Uterus (tissue), 3 donors: ENCODE measurements at regions not wholly inside any gene's neighbourhood (a gene's known extent, or its start where the extent isn't known, plus 50 kb on each side); places are given as distances from the start of the nearest gene placed in this dataset.

Source experiments
- DNase-seq, 2 donors: peaks; one replicate each; pipeline ENCODE4 v3.0.0-alpha.2; 2019 to 2020
- H3K27ac ChIP-seq, 2 donors: fragments of 200-600 bp; sonication (generic); 1 replicate in 1 of 2; 2 replicates in 1 of 2; pipeline ENCODE4 v1.5.1; 2016 to 2018
- H3K27me3 ChIP-seq, 2 donors: fragments of 200-600 bp; sonication (generic); one replicate each; pipeline ENCODE4 v1.5.1; 2018 to 2019; ENCODE audit warnings: control low read depth in 1 of 2
- H3K36me3 ChIP-seq, 2 donors: fragments of 200-600 bp; sonication (generic); one replicate each; pipeline ENCODE4 v1.5.1; 2019; ENCODE audit warnings: control low read depth in 1 of 2
- H3K4me1 ChIP-seq, 2 donors: fragments of 200-600 bp; sonication (generic); one replicate each; pipeline ENCODE4 v1.5.1; 2018 to 2019; ENCODE audit warnings: control low read depth in 1 of 2
- H3K4me3 ChIP-seq, 2 donors: fragments of 200-600 bp; sonication (generic); 1 replicate in 1 of 2; 2 replicates in 1 of 2; pipeline ENCODE4 v1.5.1; 2018 to 2019; ENCODE audit warnings: mild to moderate bottlenecking in 1 of 2
- H3K9me3 ChIP-seq, 2 donors: fragments of 200-600 bp; sonication (generic); one replicate each; pipeline ENCODE4 v1.5.1; 2019; ENCODE audit warnings: control low read depth in 1 of 2
- CTCF ChIP-seq, 4 experiments: fragments of 200-600 bp in 2 of 4; fragments of 450-650 bp in 2 of 4; sonication (generic) in 2 of 4; IDR thresholded peaks; one replicate each; pipeline ENCODE4 v1.5.1; 2016 to 2019; ENCODE audit warnings: antibody characterized with exemption in 4 of 4, mild to moderate bottlenecking in 2 of 4, moderate library complexity in 1 of 4
- POLR2A ChIP-seq, 2 donors: fragments of 450-650 bp; IDR thresholded peaks; one replicate each; pipeline ENCODE4 v1.6.1; 2016; ENCODE audit warnings: antibody characterized with exemption in 2 of 2, mild to moderate bottlenecking in 1 of 2, moderate library complexity in 1 of 2
- intact Hi-C: fragments of 100-400 bp; cut with DNase I; formaldehyde crosslinking; loops from one replicate; pipeline ENCODE4 v1.15.1; 2023; ENCODE audit warnings: low total_unique reads
- donor health status: DM: yes; HTN: yes; CAD: no.

GRCh38 chr2:177131858-177132257, 80.7 kb upstream of the HNRNPA3 start:
- Histone ChIP-seq H3K9me3 (no peaks in the 10 kb centered on the region), H3K36me3 (no peaks in the 10 kb centered on the region), H3K27ac (peak overlapping the region in 1 of 2 donors; percentile 43)

GRCh38 chr2:177138823-177139222, 73.8 kb upstream of the HNRNPA3 start:
- Histone ChIP-seq H3K4me3 (no peak overlapping the region), H3K27ac (peak overlapping the region in 1 of 2 donors; percentile 42), H3K4me1 (no peaks in the 10 kb centered on the region), H3K9me3 (no peaks in the 10 kb centered on the region), H3K27me3 (no peaks in the 10 kb centered on the region), H3K36me3 (no peaks in the 10 kb centered on the region)
- no peak for DNase-seq
- no peak for TF ChIP-seq POLR2A (IDR thresholded peaks at IDR 0.05)
- TF ChIP-seq CTCF (IDR thresholded peaks at IDR 0.05) = no peak
- intact Hi-C loops = no loop called here

More at GRCh38 chr2:177131858-177132257, 80.7 kb upstream of the HNRNPA3 start:
- intact Hi-C loops = no loop called here
- Histone ChIP-seq H3K4me1 (no peaks in the 10 kb centered on the region), H3K4me3 (no peak overlapping the region), H3K27me3 (no peaks in the 10 kb centered on the region)
- no peak for TF ChIP-seq POLR2A (IDR thresholded peaks at IDR 0.05)
- TF ChIP-seq CTCF (IDR thresholded peaks at IDR 0.05) = no peak
- no peak for DNase-seq

GRCh38 chr2:177141866-177142265, 70.7 kb upstream of the HNRNPA3 start:
- H3K4me3 ChIP-seq = no peak overlapping the region
- DNase-seq = no peak
- intact Hi-C loops = loop anchor here (10.0 kb wide), 1 partner anchor 327 kb away; no protein-coding TSS in a partner anchor
- TF ChIP-seq POLR2A (IDR thresholded peaks at IDR 0.05) (no peak), CTCF (IDR thresholded peaks at IDR 0.05) (no peak)
- H3K4me1 ChIP-seq = no peaks in the 10 kb centered on the region
- no peaks in the 10 kb centered on the region for H3K36me3 ChIP-seq
- peak overlapping the region in 1 of 2 donors; percentile 88 for H3K27ac ChIP-seq
- H3K27me3 ChIP-seq = no peaks in the 10 kb centered on the region
- no peaks in the 10 kb centered on the region for H3K9me3 ChIP-seq

GRCh38 chr2:177143444-177143843, 69.2 kb upstream of the HNRNPA3 start:
- Histone ChIP-seq H3K27ac (peak overlapping the region; percentile 42 to 88), H3K4me1 (no peaks in the 10 kb centered on the region), H3K9me3 (no peaks in the 10 kb centered on the region), H3K27me3 (no peaks in the 10 kb centered on the region), H3K36me3 (no peaks in the 10 kb centered on the region), H3K4me3 (no peak overlapping the region)
- intact Hi-C loops = loop anchor here (10.0 kb wide), 1 partner anchor 329 kb away; no protein-coding TSS in a partner anchor
- peak; percentile 36 to 80 for DNase-seq
- TF ChIP-seq CTCF (IDR thresholded peaks at IDR 0.05) = no peak
- TF ChIP-seq POLR2A (IDR thresholded peaks at IDR 0.05) = no peak

GRCh38 chr2:177147093-177147694, 65.4 kb upstream of the HNRNPA3 start:
- no peaks in the 10 kb centered on the region for H3K36me3 ChIP-seq
- TF ChIP-seq POLR2A (IDR thresholded peaks at IDR 0.05) (no peak), CTCF (IDR thresholded peaks at IDR 0.05) (peak; percentile 66 to 75 (median 67))
- DNase-seq = peak in 1 of 2 donors; percentile 44
- H3K4me1 ChIP-seq = no peaks in the 10 kb centered on the region
- H3K27ac ChIP-seq = peak overlapping the region; percentile 41 to 88
- H3K4me3 ChIP-seq = no peak overlapping the region
- H3K9me3 ChIP-seq = no peaks in the 10 kb centered on the region
- intact Hi-C loops = loop anchor here (5.0 to 10.0 kb wide), 2 partner anchors 332 to 505 kb away; no protein-coding TSS in a partner anchor
- no peaks in the 10 kb centered on the region for H3K27me3 ChIP-seq
